GM12891 (cell line): ENCODE measurements at regions not wholly inside any gene's neighbourhood (a gene's known extent, or its start where the extent isn't known, plus 50 kb on each side); places are given as distances from the start of the nearest gene placed in this dataset.

Experiments
- POLR2A ChIP-seq: IDR thresholded peaks from 2 replicates; pipeline ENCODE4 v1.6.1; 2011; ENCODE audit warnings: low read depth, low read length, control low read depth
- POLR2AphosphoS5 ChIP-seq: IDR thresholded peaks from 2 replicates; pipeline ENCODE4 v1.6.1; 2011; ENCODE audit warnings: low read depth, low read length, control low read depth
- POU2F2 ChIP-seq: IDR thresholded peaks from 2 replicates; pipeline ENCODE4 v1.6.1; 2011; ENCODE audit warnings: low read depth, mild to moderate bottlenecking, control low read depth, low read length, moderate library complexity
- SPI1 ChIP-seq: IDR thresholded peaks from 2 replicates; pipeline ENCODE4 v1.6.1; 2011; ENCODE audit warnings: low read depth, low read length, control low read depth
- TAF1 ChIP-seq: IDR thresholded peaks from 2 replicates; pipeline ENCODE4 v1.6.1; 2011; ENCODE audit warnings: low read depth, low read length, control low read depth

- TF ChIP-seq POLR2A (no peak), POU2F2 (no peak), SPI1 (no peak), POLR2AphosphoS5 (no peak), TAF1 (no peak)
Observed at GRCh38 chr6:115830895-115831294, 229.8 kb downstream of the FRK start.
